ENCODE measurements at regions not wholly inside any gene's neighbourhood (a gene's known extent, or its start where the extent isn't known, plus 50 kb on each side); places are given as distances from the start of the nearest gene placed in this dataset.

GRCh38 chr6:23357185-23357766 is 768.7 kb upstream of the NRSN1 start:
- TF ChIP-seq TEAD4 (CRISPR knock-in tag; IDR thresholded peaks at IDR 0.05): no peak
- no peak for TF ChIP-seq ZNF121 (CRISPR knock-in tag; IDR thresholded peaks at IDR 0.05)
